HG02981 (cell line): ENCODE measurements at regions not wholly inside any gene's neighbourhood (a gene's known extent, or its start where the extent isn't known, plus 50 kb on each side); places are given as distances from the start of the nearest gene placed in this dataset.
"Not testable (repeated sequence)": the region's sequence is repeated elsewhere in the genome, so short reads cannot be mapped to it uniquely, and the experiment has no call there.

Source experiments
- ATAC-seq: cut with Tn5 transposase; IDR thresholded peaks from one replicate; pipeline ENCODE4 v1.9.1; 2021; ENCODE audit warnings: mild to moderate bottlenecking, moderate library complexity; ENCODE audit not compliant: unreplicated experiment

DNA sequence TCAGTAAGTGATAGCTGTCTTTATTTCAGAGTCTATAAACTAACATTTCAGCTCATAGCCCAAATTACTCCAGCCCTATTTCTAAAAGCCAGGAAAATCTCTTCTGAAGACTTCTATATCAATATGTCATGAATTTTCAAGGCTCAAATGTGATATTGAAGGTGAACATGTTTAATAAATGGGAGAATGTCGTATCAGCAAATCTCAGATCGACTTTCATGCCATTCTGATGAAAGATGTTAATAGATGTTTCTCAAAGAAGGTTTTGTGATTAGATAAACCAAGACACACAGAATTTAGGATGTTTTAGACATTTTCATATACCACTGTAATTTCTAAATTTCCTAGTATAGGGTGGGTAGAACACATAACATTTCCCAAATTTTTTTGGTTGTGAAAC, 380.6 kb downstream of the ARL4A start:
- no peak for ATAC-seq

DNA sequence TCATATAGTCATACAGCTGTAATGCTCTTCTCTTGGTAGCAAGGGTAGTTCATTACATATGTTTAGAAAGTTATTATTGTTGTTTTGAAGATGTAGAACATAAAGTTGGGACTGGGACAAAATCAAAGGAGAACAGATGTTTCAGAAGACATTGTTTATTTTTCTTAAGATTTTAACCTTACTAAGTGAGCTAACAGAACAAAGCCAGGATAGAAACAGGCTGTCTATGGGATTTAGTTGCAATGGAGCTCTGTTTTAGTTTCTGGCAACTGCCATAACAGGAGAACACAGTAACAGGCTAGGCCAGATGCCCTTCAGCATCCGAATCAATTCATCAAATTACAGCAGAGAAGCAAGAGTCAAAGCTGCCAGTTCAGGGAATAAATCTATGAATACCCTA, 382.4 kb downstream of the ARL4A start:
- no peak for ATAC-seq

GRCh38 chr7:13072014-13072413, 384.6 kb downstream of the ARL4A start:
- no peak for ATAC-seq

- no peak for ATAC-seq
Observed at GRCh38 chr7:13077466-13077865, 390.0 kb downstream of the ARL4A start.

GRCh38 chr7:13078105-13078504, 390.7 kb downstream of the ARL4A start:
- no peak for ATAC-seq

DNA sequence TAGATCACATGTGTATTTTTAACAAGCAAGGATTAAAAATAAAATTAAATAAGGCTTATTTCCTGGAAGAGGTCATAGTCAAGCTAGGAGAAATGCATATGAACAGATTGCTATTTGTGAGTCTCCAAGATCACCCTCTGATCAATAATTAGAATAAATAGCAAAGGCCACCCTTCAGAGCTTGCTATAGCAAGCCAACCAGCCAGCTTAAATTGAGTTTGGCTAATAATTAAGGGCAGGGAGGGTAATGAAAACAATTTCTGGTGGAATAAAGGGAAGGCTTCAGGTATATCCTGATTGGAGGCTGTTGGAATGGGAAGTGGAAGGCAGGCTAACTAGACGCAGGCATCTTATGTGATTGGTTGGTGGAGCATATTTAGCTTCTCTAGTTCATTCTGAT, 403.5 kb downstream of the ARL4A start:
- ATAC-seq, result no peak

DNA sequence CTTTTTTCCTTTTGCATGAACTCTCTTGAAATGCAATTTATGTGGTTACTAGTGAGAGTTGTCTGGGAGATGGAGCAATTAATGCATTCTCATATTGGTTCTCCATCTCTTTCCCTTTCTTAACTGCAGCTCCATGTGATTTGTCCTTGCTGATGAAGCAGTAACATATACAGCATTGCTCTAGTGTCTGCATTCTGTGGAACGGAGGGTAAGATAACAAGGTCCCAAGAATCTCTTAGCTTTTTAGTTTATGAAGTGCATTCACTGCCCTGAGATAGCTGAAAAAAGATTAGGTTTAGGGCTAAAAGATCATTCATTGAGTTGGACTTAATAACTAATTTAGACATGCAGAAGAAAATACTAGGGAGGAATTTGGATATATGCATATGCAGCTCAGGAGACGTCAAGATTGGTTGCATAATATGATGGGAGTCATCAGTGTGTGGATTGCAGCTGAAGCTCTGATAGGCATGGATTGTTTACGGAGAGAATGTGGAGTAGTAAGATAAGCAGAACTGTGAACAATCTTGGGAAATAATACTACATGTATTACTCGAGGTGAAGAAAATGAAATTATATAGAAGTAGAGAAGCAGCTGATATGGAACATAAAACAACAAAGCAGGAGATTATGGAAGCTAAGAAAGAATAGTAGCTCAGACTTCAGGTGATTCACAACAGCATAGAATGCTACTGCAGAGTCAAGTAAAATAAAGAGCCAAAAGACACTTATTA, 404.7 kb downstream of the ARL4A start:
- ATAC-seq, result no peak

GRCh38 chr7:13092708-13093005, 405.2 kb downstream of the ARL4A start:
- ATAC-seq, result no peak

DNA sequence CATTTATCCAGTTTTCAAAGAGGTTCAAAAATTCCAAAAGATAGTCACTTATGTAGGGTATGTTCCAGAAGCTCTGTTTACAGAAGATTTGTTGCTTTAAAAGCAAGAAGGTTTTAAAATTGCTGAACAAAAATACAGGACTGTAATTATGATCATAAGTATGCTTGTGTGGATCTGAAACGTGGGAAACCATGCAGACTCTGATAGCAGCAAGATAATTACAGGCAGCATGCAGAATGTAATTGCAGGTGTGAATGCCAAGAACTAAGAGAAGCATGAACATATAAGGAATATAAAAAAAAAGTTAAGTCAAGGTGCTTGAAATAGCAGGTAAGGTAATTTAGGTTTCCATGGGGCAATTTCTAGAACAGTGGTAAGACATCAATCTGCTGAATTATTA, 405.7 kb downstream of the ARL4A start:
- no peak for ATAC-seq

DNA sequence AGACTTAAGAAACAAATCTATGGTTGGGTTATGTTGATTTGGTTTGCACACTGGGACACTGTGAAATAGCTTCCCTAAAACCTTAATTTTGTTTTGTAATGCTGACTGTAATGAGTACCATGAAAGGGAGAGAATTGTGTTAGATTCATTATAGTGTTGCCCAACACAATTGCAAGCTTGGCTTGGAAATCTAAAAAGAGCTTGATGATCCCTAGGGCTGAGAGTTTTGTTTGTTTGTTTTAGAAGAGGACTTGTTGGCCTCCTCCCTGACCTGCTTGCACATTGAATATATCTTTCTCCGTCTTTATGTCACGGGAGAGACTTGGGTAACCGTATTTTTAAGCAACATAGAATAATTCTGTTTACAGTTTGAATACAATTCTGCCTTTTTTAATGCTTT, 410.1 kb downstream of the ARL4A start:
- no peak for ATAC-seq

GRCh38 chr7:13098161-13098560, 410.7 kb downstream of the ARL4A start:
- no peak for ATAC-seq

- ATAC-seq, result no peak
Observed at GRCh38 chr7:13099154-13099795, 411.8 kb downstream of the ARL4A start.

DNA sequence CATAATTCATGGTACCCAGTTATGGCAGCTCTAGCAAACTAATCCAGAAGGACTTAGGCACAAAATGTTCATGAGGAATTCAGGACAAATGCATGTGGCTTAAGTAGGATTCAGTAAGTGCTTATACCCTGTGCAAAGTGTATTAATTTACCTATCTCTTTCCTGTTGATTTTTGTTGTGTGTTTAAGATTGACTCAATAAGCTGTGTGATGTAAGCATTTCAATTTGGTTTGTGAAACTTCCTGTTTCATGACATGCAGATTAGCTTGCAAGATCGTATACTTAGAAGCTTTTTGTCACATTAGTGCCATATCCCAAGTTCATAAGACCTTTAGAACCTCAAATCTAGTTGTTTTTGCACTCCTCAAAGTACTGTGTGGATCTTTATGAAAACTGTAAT, 416.7 kb downstream of the ARL4A start:
- no peak for ATAC-seq

GRCh38 chr7:13105209-13105608, 417.8 kb downstream of the ARL4A start:
- no peak for ATAC-seq

DNA sequence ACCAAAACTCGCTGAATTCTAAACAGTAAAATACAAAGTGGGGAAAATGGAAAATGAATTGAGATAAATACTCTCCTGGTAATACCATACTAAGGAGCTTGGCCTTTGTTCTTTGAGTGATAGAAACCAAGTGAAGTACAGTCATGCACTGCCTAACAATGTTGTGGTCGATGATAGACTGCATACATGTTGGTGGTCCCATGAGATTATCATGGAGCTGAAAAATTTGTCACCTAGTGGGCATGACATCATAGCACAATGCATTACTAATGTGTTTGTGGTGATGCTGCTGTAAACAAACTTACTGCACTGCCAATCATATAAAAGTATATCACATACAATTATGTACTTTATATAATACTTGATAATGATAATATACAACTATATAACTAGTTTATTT, 419.1 kb downstream of the ARL4A start:
- no peak for ATAC-seq

GRCh38 chr7:13107291-13107690, 419.9 kb downstream of the ARL4A start:
- no peak for ATAC-seq

DNA sequence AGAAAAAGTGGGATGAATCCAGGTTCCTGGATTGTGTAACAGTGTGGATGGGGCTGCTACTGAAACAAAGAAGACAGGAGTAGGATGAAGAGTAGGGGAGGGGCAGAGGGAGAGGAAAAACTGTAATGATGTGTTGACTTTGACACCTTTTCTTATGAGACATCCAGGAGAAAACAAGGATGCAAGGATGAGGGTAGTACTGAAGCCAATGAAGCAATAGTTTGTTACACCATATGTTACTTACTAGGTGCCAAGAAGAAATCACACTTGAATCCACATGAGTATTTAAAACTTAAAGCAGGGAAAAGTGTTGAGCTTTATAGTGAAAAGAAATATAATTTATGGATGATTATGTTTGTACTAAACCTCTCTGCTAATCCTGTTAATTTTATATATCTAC, 420.6 kb downstream of the ARL4A start:
- ATAC-seq, result no peak

DNA sequence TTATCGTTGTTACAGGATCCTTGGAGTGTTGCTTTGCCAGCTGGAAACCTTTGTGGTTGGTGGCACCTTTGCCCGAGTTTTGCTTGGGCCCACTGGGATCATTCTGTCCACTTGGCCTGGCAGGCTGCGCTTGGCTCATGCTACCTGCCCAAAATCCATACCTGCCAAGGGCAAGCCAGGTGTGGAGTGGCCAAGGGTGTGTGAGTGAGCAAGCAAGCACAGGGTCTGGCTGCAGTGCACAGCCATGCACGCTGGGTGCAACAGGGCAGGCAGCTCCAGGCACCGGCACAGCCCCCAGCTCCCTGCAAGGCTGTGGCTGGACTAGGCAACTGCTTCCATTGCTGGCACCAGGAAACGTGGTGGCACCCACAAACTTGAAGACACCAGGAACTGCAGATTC, 421.8 kb downstream of the ARL4A start:
- ATAC-seq, result no peak

- ATAC-seq, result no peak
Observed at GRCh38 chr7:13110107-13110506, 422.7 kb downstream of the ARL4A start.

GRCh38 chr7:13111230-13111629, 423.8 kb downstream of the ARL4A start:
- ATAC-seq, result no peak

DNA sequence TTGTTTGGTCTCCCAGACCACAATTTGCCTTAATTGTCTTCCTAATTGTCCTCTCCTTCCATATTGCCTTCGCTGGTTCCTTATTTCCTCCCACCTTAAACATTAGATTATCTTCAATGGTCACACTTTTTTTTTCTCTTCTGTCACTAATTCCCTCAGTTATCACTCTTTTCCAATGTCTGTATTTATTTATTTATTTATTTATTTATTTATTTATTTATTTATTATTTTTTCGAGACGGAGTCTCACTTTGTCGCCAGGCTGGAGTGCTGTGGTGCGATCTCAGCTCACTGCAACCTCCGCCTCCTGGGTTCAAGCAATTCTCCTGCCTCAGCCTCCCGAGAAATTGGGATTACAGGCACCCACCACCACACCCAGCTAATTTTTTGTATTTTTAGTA, 426.8 kb downstream of the ARL4A start:
- not testable (repeated sequence) for ATAC-seq

- no peak for ATAC-seq
Observed at GRCh38 chr7:13115157-13115772, 427.8 kb downstream of the ARL4A start.

GRCh38 chr7:13115855-13116254, 428.4 kb downstream of the ARL4A start:
- ATAC-seq, result no peak
